ENCODE measurements at regions not wholly inside any gene's neighbourhood (a gene's known extent, or its start where the extent isn't known, plus 50 kb on each side); places are given as distances from the start of the nearest gene placed in this dataset.
A peak's percentile ranks its signal among the peaks of the same experiment; 100 is the strongest.

DNA sequence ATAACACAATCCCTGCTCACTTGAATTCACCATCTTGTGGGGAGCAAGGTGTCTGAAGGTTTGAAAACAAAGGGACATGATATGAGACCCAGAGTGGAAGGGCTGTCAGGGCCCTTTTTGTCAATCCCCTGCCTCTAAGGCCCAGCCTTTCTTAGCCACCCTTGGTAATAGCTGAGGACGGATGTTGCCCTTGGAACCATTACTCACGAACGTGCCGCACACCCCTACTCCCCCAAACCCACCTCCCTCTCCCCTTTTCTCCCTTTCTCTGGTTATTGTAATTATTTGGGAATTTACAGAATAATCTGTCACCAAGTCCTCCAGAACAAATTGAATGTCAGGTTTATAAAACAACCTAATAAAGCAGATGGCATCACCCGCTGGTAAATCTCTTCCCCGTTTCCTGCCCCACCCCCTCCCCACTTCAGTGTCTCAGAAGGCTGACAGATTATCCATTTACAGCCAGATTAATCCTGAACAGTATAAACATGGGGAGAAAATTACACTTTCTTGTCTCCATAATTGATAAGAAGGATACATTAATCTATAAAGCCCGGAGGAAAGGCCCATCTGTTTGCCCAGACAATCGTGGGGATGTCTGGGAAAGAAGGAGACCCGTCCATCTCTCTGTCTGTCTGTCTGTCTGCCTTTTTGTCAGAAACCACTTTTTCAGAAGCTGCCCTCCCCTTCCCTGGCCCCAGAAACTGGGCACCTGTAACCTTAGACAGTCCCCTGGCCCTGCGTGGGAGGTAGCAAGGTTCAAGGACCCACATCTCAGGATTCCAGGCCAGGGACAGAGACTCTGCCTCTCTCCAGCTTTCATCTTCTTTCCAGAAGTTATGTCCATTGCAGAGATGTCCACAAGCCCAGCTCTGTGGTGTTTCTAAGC lies 60.6 kb upstream of the CD34 start:
- Histone ChIP-seq H3K4me3 (replicated peaks in 1 of 4; ENCODE audit: control extremely low read depth in 1 of 4, insufficient read depth in 1 of 4, low read depth in 3 of 4, low read length in 4 of 4) (no peak overlapping the region), H3K36me3 (ENCODE audit: control insufficient read depth, insufficient read depth, low read length) (no peaks in the 10 kb centered on the region)
- no peak for TF ChIP-seq EZH2 (IDR thresholded peaks at IDR 0.05; ENCODE audit: low read length, missing control alignments)
- TF ChIP-seq, protein P1, sequence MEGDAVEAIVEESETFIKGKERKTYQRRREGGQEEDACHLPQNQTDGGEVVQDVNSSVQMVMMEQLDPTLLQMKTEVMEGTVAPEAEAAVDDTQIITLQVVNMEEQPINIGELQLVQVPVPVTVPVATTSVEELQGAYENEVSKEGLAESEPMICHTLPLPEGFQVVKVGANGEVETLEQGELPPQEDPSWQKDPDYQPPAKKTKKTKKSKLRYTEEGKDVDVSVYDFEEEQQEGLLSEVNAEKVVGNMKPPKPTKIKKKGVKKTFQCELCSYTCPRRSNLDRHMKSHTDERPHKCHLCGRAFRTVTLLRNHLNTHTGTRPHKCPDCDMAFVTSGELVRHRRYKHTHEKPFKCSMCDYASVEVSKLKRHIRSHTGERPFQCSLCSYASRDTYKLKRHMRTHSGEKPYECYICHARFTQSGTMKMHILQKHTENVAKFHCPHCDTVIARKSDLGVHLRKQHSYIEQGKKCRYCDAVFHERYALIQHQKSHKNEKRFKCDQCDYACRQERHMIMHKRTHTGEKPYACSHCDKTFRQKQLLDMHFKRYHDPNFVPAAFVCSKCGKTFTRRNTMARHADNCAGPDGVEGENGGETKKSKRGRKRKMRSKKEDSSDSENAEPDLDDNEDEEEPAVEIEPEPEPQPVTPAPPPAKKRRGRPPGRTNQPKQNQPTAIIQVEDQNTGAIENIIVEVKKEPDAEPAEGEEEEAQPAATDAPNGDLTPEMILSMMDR (conservative IDR thresholded peaks at IDR 0.05 in 1 of 2, IDR thresholded peaks at IDR 0.05 in 1 of 2; ENCODE audit: low read depth in 1 of 2, low read length in 2 of 2) = no peak

GRCh38 chr1:207970329-207971233 lies 59.7 kb upstream of the CD34 start:
- Histone ChIP-seq H4K20me1 (ENCODE audit: control insufficient read depth, extremely low read depth, insufficient read depth, low read length) (no peaks in the 10 kb centered on the region), H3K4me3 (replicated peaks in 1 of 4; ENCODE audit: control extremely low read depth in 1 of 4, insufficient read depth in 1 of 4, low read depth in 3 of 4, low read length in 4 of 4) (no peak overlapping the region), H3K4me1 (ENCODE audit: control insufficient read depth, extremely low read depth, insufficient read depth, low read length) (no peaks in the 10 kb centered on the region), H3K4me2 (ENCODE audit: extremely low read depth, insufficient read depth, low read length) (peak overlapping the region; percentile 8), H3K79me2 (ENCODE audit: control insufficient read depth, insufficient read depth, low read length) (no peaks in the 10 kb centered on the region), H3K27me3 (ENCODE audit: control insufficient read depth, insufficient read depth, low read length) (no peaks in the 10 kb centered on the region), H3K36me3 (ENCODE audit: control insufficient read depth, insufficient read depth, low read length) (no peaks in the 10 kb centered on the region), H3K9me3 (ENCODE audit: control insufficient read depth, insufficient read depth, low read depth, low read length) (no peaks in the 10 kb centered on the region), H3K9ac (ENCODE audit: insufficient read depth, low read length) (no peak overlapping the region), H2AFZ (ENCODE audit: low read length) (peak overlapping the region; percentile 23), H3K27ac (ENCODE audit: insufficient read depth, low read length) (no peak overlapping the region)
- no peak for DNase-seq (ENCODE audit: low read depth in 2 of 2)
- TF ChIP-seq, protein P1 (conservative IDR thresholded peaks at IDR 0.05 in 1 of 2, IDR thresholded peaks at IDR 0.05 in 1 of 2; ENCODE audit: low read depth in 1 of 2, low read length in 2 of 2) = no peak
- TF ChIP-seq EZH2 (IDR thresholded peaks at IDR 0.05; ENCODE audit: low read length, missing control alignments) = no peak

More for the DNA sequence above, 60.6 kb upstream of the CD34 start:
- H3K79me2 ChIP-seq (ENCODE audit: control insufficient read depth, insufficient read depth, low read length) = no peaks in the 10 kb centered on the region
- H3K27ac ChIP-seq (ENCODE audit: insufficient read depth, low read length) = no peak overlapping the region
- H3K4me1 ChIP-seq (ENCODE audit: control insufficient read depth, extremely low read depth, insufficient read depth, low read length) = no peaks in the 10 kb centered on the region
- no peaks in the 10 kb centered on the region for H3K27me3 ChIP-seq (ENCODE audit: control insufficient read depth, insufficient read depth, low read length)
- no peaks in the 10 kb centered on the region for H3K9me3 ChIP-seq (ENCODE audit: control insufficient read depth, insufficient read depth, low read depth, low read length)
- H3K4me2 ChIP-seq (ENCODE audit: extremely low read depth, insufficient read depth, low read length) = no peak overlapping the region
- no peaks in the 10 kb centered on the region for H4K20me1 ChIP-seq (ENCODE audit: control insufficient read depth, extremely low read depth, insufficient read depth, low read length)
- DNase-seq (ENCODE audit: low read depth in 2 of 2) = no peak
- no peak overlapping the region for H2AFZ ChIP-seq (ENCODE audit: low read length)
- no peak overlapping the region for H3K9ac ChIP-seq (ENCODE audit: insufficient read depth, low read length)

GRCh38 chr1:207969528-207969927 lies 58.6 kb upstream of the CD34 start:
- DNase-seq (ENCODE audit: low read depth in 2 of 2) = no peak
- Histone ChIP-seq H3K4me3 (replicated peaks in 1 of 4; ENCODE audit: control extremely low read depth in 1 of 4, insufficient read depth in 1 of 4, low read depth in 3 of 4, low read length in 4 of 4) (no peak overlapping the region), H3K36me3 (ENCODE audit: control insufficient read depth, insufficient read depth, low read length) (no peaks in the 10 kb centered on the region), H3K9ac (ENCODE audit: insufficient read depth, low read length) (no peak overlapping the region), H2AFZ (ENCODE audit: low read length) (no peak overlapping the region), H4K20me1 (ENCODE audit: control insufficient read depth, extremely low read depth, insufficient read depth, low read length) (no peaks in the 10 kb centered on the region), H3K27me3 (ENCODE audit: control insufficient read depth, insufficient read depth, low read length) (no peaks in the 10 kb centered on the region), H3K4me1 (ENCODE audit: control insufficient read depth, extremely low read depth, insufficient read depth, low read length) (no peaks in the 10 kb centered on the region), H3K27ac (ENCODE audit: insufficient read depth, low read length) (no peak overlapping the region), H3K4me2 (ENCODE audit: extremely low read depth, insufficient read depth, low read length) (no peak overlapping the region), H3K9me3 (ENCODE audit: control insufficient read depth, insufficient read depth, low read depth, low read length) (no peaks in the 10 kb centered on the region), H3K79me2 (ENCODE audit: control insufficient read depth, insufficient read depth, low read length) (no peaks in the 10 kb centered on the region)
- TF ChIP-seq EZH2 (IDR thresholded peaks at IDR 0.05; ENCODE audit: low read length, missing control alignments) = no peak
- TF ChIP-seq, protein P1 (conservative IDR thresholded peaks at IDR 0.05 in 1 of 2, IDR thresholded peaks at IDR 0.05 in 1 of 2; ENCODE audit: low read depth in 1 of 2, low read length in 2 of 2) = no peak

Measured in fibroblast of lung (primary cell).